ENCODE measurements at regions not wholly inside any gene's neighbourhood (a gene's known extent, or its start where the extent isn't known, plus 50 kb on each side); places are given as distances from the start of the nearest gene placed in this dataset.
"Not testable (repeated sequence)": the region's sequence is repeated elsewhere in the genome, so short reads cannot be mapped to it uniquely, and the experiment has no call there.

GRCh38 chr11:50220651-50221050 lies 188.0 kb downstream of the OR4C45 start:
- whole genome bisulfite sequencing, 3 donors, result 85 to 86% (median 85%) methylated on average over 5 of the region's 5 CpGs
- DNase-seq, result no peak
- H3K4me1 ChIP-seq, result no peaks in the 10 kb centered on the region
- H3K4me3 ChIP-seq, result no peak overlapping the region
- no peak for TF ChIP-seq CTCF (IDR thresholded peaks at IDR 0.05)
- intact Hi-C loops (cut with DNase I), result no loop called here
- H3K36me3 ChIP-seq (ENCODE audit: insufficient read depth in 1 of 2, low read depth in 1 of 2), result no peaks in the 10 kb centered on the region
- no peaks in the 10 kb centered on the region for H3K9me3 ChIP-seq
- no peak overlapping the region for H3K27ac ChIP-seq
- H3K27me3 ChIP-seq (ENCODE audit: insufficient read depth in 3 of 3, low read length in 2 of 3), result no peaks in the 10 kb centered on the region
- no peak for ATAC-seq

GRCh38 chr11:50238368-50238767 lies 205.7 kb downstream of the OR4C45 start:
- not testable (repeated sequence) for DNase-seq
- WGBS, 3 donors, result 78 to 93% (median 83%) methylated on average over 4 of the region's 4 CpGs

GRCh38 chr11:50246183-50246582 lies 213.5 kb downstream of the OR4C45 start:
- no peaks in the 10 kb centered on the region for H3K9me3 ChIP-seq
- H3K4me1 ChIP-seq, result no peaks in the 10 kb centered on the region
- TF ChIP-seq CTCF (IDR thresholded peaks at IDR 0.05), result no peak
- ATAC-seq (no peak), DNase-seq (no peak)
- WGBS, 3 donors, result 57% methylated on average over 5 of the region's 5 CpGs
- no peak overlapping the region for H3K27ac ChIP-seq
- intact Hi-C loops (cut with DNase I), result no loop called here
- no peaks in the 10 kb centered on the region for H3K36me3 ChIP-seq (ENCODE audit: insufficient read depth in 1 of 2, low read depth in 1 of 2)
- no peak overlapping the region for H3K4me3 ChIP-seq
- no peaks in the 10 kb centered on the region for H3K27me3 ChIP-seq (ENCODE audit: insufficient read depth in 3 of 3, low read length in 2 of 3)

More at GRCh38 chr11:50238368-50238767, 205.7 kb downstream of the OR4C45 start:
- H3K27ac ChIP-seq; H3K4me3 ChIP-seq; H3K9me3 ChIP-seq; ATAC-seq; H3K27me3 ChIP-seq (ENCODE audit: insufficient read depth in 3 of 3, low read length in 2 of 3); intact Hi-C loops (cut with DNase I); H3K36me3 ChIP-seq (ENCODE audit: insufficient read depth in 1 of 2, low read depth in 1 of 2); H3K4me1 ChIP-seq: not testable (repeated sequence)

- Histone ChIP-seq H3K36me3 (ENCODE audit: insufficient read depth in 1 of 2, low read depth in 1 of 2) (no peaks in the 10 kb centered on the region), H3K27me3 (ENCODE audit: insufficient read depth in 3 of 3, low read length in 2 of 3) (no peaks in the 10 kb centered on the region), H3K4me3 (no peak overlapping the region), H3K9me3 (no peaks in the 10 kb centered on the region), H3K27ac (no peak overlapping the region), H3K4me1 (no peaks in the 10 kb centered on the region)
- TF ChIP-seq CTCF (IDR thresholded peaks at IDR 0.05), result no peak
- WGBS, 3 donors, result 90 to 91% (median 90%) methylated on average over 16 of the region's 16 CpGs
- intact Hi-C loops (cut with DNase I), result no loop called here
- DNase-seq (no peak), ATAC-seq (no peak)
Observed at GRCh38 chr11:50246699-50247098, 214.0 kb downstream of the OR4C45 start.

- Histone ChIP-seq H3K4me1 (no peaks in the 10 kb centered on the region), H3K27me3 (ENCODE audit: insufficient read depth in 3 of 3, low read length in 2 of 3) (no peaks in the 10 kb centered on the region), H3K9me3 (no peaks in the 10 kb centered on the region), H3K27ac (no peak overlapping the region), H3K4me3 (no peak overlapping the region), H3K36me3 (ENCODE audit: insufficient read depth in 1 of 2, low read depth in 1 of 2) (no peaks in the 10 kb centered on the region)
- TF ChIP-seq CTCF (IDR thresholded peaks at IDR 0.05), result no peak
- WGBS, 3 donors, result 88 to 92% (median 91%) methylated on average over 19 to 20 of the region's 20 CpGs
- ATAC-seq, result no peak
- intact Hi-C loops (cut with DNase I), result no loop called here
- DNase-seq, result no peak
Observed at GRCh38 chr11:50247309-50247874, 214.7 kb downstream of the OR4C45 start.

Data from psoas muscle (tissue), 7 donors.